AG04449 (cell line): ENCODE measurements at regions not wholly inside any gene's neighbourhood (a gene's known extent, or its start where the extent isn't known, plus 50 kb on each side); places are given as distances from the start of the nearest gene placed in this dataset.

Experiments used
- CTCF ChIA-PET: fragments of 350-600 bp; formaldehyde crosslinking; extraction: SDS; loops from one replicate; lab custom pipeline; 2021; ENCODE audit warnings: antibody characterized with exemption; lab: Yijun Ruan, JAX
- POLR2A ChIA-PET: fragments of 400-600, 350-600 bp; formaldehyde crosslinking; extraction: SDS; loops from one replicate; lab custom pipeline; 2020; ENCODE audit warnings: antibody characterized with exemption, inconsistent platforms; lab: Yijun Ruan, JAX
- DNase-seq: peaks from one replicate; pipeline ENCODE4 v3.0.0-alpha.2; 2010; ENCODE audit warnings: low read depth, low spot score
- H3K4me3 ChIP-seq: 2 replicates; pipeline ENCODE4 v1.5.1; 2011; ENCODE audit warnings: low read depth, mild to moderate bottlenecking, control low read depth, low read length
- TF ChIP-seq, protein P1 (sequence below): IDR thresholded peaks from one replicate; pipeline ENCODE4 v1.5.1; 2011; ENCODE audit warnings: mild to moderate bottlenecking, moderate library complexity, low read length, control low read depth, inconsistent platforms; ENCODE audit not compliant: insufficient read depth; ENCODE audit errors: missing control alignments

DNA sequence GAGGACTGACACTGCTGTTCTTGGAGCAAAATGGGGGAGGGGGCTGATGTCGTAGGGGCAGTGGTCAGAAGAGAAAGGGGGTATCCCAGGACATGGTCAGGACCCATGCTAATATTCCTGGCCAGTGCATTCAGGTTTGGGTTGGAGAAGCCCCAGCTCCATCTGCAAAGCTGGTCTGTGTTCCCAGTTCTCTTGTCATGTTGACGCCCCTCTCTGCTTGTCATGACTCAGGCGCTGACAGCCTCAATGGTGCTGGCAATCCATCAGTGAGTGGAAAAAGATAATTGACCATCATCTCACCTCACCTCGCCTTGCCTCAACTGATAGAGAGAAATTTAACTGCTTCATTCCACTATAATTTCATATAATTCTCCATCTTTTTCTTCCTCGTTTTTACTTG is 283.1 kb upstream of the CADM1 start:
- DNase-seq, result no peak
- ChIA-PET CTCF (no interaction called here), POLR2A (no interaction called here)
- H3K4me3 ChIP-seq, result no peak overlapping the region
- TF ChIP-seq, protein P1, sequence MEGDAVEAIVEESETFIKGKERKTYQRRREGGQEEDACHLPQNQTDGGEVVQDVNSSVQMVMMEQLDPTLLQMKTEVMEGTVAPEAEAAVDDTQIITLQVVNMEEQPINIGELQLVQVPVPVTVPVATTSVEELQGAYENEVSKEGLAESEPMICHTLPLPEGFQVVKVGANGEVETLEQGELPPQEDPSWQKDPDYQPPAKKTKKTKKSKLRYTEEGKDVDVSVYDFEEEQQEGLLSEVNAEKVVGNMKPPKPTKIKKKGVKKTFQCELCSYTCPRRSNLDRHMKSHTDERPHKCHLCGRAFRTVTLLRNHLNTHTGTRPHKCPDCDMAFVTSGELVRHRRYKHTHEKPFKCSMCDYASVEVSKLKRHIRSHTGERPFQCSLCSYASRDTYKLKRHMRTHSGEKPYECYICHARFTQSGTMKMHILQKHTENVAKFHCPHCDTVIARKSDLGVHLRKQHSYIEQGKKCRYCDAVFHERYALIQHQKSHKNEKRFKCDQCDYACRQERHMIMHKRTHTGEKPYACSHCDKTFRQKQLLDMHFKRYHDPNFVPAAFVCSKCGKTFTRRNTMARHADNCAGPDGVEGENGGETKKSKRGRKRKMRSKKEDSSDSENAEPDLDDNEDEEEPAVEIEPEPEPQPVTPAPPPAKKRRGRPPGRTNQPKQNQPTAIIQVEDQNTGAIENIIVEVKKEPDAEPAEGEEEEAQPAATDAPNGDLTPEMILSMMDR, result no peak

DNA sequence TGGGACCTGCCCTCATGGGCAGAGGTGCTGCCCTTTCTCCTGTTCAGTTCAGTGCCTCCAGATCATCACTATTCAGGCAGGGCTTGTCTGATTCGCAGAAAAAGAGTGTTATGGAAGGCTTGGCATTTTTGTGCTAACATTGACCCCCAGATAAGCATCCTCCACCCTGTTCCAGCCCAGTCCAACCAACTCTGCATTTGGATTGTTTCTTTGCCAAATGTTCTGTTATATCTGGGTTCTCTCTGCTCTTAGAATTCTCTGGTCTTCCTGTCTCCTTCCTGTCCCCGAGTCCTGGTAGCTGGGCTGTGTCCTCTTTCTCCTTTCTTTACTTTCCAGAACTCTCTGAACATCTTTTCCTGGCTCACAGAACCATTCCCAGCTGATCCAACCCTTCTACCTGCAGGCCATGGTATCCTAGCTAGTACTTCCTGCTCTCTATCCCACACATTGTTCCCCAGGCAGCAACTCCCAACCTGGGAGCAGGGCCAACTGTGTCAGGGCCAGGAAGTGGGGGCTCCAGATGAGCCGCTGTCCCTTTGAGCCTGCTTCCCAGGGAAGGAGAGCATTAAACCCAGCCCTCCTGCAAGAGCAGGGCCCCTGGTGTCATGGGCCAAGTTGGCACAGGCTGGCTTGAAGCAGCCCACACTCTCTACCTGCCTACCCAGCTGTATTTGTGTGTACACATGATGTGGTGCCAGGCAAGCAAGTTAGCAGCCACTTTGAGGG is 280.7 kb upstream of the CADM1 start:
- DNase-seq, result no peak
- CTCF ChIA-PET, result no interaction called here
- POLR2A ChIA-PET, result no interaction called here
- TF ChIP-seq, protein P1, result no peak
- no peak overlapping the region for H3K4me3 ChIP-seq

DNA sequence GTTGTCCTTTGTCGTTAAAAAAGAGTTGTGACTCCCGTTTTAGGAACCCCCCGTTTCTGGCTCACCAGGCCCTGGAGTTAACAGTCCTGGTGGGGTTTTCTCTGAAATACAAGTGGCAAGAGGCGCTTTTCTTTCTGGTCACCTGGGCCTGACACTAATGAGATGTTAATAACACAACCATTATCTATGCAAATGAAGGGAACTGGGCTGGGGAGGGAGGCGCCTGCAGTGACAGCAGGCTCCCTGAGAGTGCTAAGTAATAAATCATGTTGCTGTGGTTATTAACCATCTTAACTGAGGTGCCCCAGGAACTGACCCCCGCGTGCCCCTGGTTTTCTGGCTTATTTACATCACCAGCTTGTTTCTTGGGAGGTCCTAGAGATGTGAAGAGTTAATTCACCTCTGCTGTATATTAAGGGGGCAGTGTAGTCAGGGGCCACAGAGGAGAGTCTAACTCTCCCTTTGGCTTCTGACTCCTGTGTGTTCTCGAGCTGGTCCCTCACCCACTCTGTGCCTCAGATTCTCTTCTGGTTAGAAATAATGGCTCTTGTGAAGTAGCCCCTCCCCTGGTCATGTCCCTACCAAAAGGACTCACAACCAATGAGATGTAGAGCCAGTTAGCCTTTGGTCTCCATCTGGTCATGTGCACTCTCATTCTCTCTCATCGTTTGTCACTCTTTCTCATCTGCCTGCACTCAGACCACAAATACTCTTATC is 276.6 kb upstream of the CADM1 start:
- ChIA-PET CTCF (no interaction called here), POLR2A (no interaction called here)
- no peak overlapping the region for H3K4me3 ChIP-seq
- TF ChIP-seq, protein P1, result no peak
- no peak for DNase-seq

DNA sequence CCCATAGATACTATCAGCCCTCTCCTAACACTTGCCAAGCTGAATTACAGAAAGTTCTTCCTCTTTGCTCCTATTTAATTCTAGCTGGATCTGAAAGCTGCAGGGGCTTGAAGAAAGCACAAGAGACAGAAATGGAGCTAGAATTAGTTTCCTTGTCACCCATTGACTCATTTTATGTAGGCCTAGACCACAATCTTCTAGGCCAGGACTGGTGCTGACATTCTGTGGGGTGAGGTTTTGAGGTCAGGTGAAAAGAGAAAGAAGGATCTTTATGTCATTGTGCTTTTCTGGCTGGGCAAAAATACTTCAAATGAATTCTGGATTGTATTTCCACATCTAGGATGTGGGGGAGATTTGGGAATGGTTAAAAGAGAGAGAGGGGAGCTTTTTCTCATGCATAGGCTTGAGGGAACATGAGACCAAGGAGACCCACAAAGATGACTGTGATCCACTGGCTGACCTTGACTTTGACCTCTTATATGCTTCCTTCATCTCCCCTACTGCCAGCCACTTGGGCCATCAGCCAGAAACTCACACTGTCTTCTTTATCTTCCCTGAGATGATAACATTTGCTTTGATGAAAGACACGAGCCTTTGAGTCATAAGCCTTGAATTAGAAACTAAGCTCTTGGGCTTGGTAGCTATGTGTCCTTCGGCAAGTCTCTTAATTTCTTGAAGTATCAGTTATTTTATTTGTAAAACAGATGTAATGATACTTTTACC is 274.9 kb upstream of the CADM1 start:
- CTCF ChIA-PET, result no interaction called here
- POLR2A ChIA-PET, result no interaction called here
- no peak overlapping the region for H3K4me3 ChIP-seq
- TF ChIP-seq, protein P1, result no peak
- no peak for DNase-seq

DNA sequence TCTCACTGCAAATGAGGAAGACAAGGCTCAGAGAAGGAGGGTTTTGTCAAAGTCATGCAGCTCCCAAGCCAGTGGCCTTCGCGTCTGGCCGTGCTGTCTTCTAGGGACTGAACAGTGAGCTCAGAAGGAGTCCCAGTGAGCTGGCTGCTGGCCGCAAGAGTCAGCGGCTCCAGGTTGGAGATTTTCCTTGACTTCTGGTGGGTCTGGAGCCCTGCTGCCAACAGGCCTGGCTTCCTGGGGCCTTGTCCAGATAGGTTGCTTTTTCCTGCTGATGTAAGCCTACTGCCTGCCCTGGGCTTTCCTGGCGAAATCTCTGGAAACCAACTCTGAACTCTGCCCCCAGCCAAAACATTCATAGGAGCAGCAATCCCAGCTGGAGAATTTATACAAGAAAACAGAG is 272.7 kb upstream of the CADM1 start:
- CTCF ChIA-PET, result no interaction called here
- POLR2A ChIA-PET, result no interaction called here
- no peak for DNase-seq
- H3K4me3 ChIP-seq, result no peak overlapping the region
- TF ChIP-seq, protein P1, result no peak

DNA sequence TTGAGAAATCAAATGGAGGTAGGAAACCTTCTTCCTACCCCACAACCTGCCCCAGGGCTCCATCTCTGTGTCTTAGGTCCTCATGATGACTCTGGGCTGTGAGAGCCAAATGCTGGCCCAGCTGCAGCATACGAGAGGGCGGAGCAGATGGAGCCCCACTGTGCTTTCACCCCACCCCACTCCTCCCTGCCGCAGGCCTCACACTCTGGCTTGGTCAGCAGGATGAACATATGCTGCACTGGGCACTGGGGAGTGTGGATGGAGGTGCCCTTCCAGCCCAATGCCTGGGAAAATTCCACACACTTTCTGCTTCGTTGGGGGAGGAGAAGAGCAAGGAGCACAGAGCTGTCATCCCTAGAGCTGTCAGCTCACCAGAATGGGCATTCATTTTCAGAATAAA is 271.6 kb upstream of the CADM1 start:
- ChIA-PET CTCF (interaction anchor here (0.6 kb wide), 1 partner anchor 948 kb away, joined by 3 read pairs; no protein-coding TSS in a partner anchor), POLR2A (no interaction called here)
- no peak for DNase-seq
- TF ChIP-seq, protein P1, result no peak
- no peak overlapping the region for H3K4me3 ChIP-seq
